ENCODE measurements at regions not wholly inside any gene's neighbourhood (a gene's known extent, or its start where the extent isn't known, plus 50 kb on each side); places are given as distances from the start of the nearest gene placed in this dataset.

DNA sequence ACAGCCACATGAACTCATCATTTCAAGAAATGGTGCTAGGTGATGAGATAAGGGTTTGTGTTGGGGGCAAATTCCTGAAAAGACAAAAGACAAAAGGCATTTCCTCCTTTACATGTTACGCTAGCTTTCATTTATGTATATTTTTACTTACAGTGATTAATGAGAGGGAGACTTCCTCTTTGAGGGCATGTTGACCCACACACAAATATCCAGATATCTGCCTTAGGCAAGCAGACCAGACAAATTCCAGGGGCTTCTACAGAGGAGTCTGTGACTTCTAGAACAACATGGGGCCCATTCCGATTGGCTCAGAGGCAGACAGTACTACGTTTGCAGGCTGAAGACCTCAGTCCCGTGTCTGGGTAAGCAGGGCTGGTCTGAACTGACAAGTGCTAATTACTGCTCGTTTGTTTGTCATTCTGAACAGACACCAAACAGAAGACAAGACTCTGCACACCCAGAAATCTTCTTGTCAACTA, 74.8 kb upstream of the ST6GAL2 start:
- Histone ChIP-seq H3K56ac (ENCODE audit: insufficient read length, low read depth, low read length) (no peak overlapping the region), H3K23me2 (ENCODE audit: insufficient read length, low read depth, low read length, poor library complexity, severe bottlenecking) (no peaks in the 10 kb centered on the region), H3K79me1 (ENCODE audit: insufficient read depth, low read depth, low read length, poor library complexity, severe bottlenecking) (no peaks in the 10 kb centered on the region), H4K8ac (replicated peaks; ENCODE audit: insufficient read length, low read depth, low read length) (no peak overlapping the region), H2BK15ac (ENCODE audit: low read depth, low read length) (no peak overlapping the region), H4K5ac (ENCODE audit: insufficient read length, low read depth, low read length) (no peak overlapping the region), H3K4me1 (ENCODE audit: insufficient read depth, low read length) (no peaks in the 10 kb centered on the region), H3K23ac (ENCODE audit: insufficient read length, low read depth, low read length) (no peak overlapping the region), H2AFZ (ENCODE audit: low read length) (no peak overlapping the region), H3K9ac (ENCODE audit: extremely low read depth, insufficient read length, low read length) (no peak overlapping the region), H3K79me2 (ENCODE audit: insufficient read depth, low read length) (no peaks in the 10 kb centered on the region), H2BK5ac (ENCODE audit: insufficient read length, low read length) (no peak overlapping the region), H2BK20ac (ENCODE audit: low read depth, low read length, poor library complexity, severe bottlenecking) (no peak overlapping the region), H2BK12ac (ENCODE audit: insufficient read length, low read depth, low read length) (no peak overlapping the region), H3T11ph (ENCODE audit: low read length) (no peak overlapping the region), H4K91ac (ENCODE audit: insufficient read length, low read depth, low read length) (no peak overlapping the region), H2AK5ac (ENCODE audit: insufficient read length, low read length) (no peak overlapping the region), H3K18ac (ENCODE audit: insufficient read length, low read depth, low read length) (no peak overlapping the region), H3K14ac (ENCODE audit: insufficient read depth, low read length) (no peak overlapping the region), H2BK120ac (ENCODE audit: low read depth, low read length, poor library complexity, severe bottlenecking) (no peak overlapping the region), H4K20me1 (ENCODE audit: control insufficient read depth, insufficient read depth, insufficient read length) (no peaks in the 10 kb centered on the region), H3K27ac (ENCODE audit: insufficient read length, low read depth, low read length) (no peak overlapping the region), H3K9me3 (ENCODE audit: control insufficient read depth, low read depth, low read length) (no peaks in the 10 kb centered on the region), H3K4ac (ENCODE audit: low read depth, low read length) (no peak overlapping the region), H3K4me2 (ENCODE audit: insufficient read depth, insufficient read length, low read length) (no peak overlapping the region), H3K27me3 (ENCODE audit: insufficient read depth, low read length) (no peaks in the 10 kb centered on the region)
- WGBS (ENCODE audit: extremely low coverage, insufficient read length, low lambda C conversion rate): no CpG with 5 or more reads among the region's 5 CpGs
- no peaks in the 10 kb centered on the region for H3K9me3 Mint-ChIP-seq
- no peak for DNase-seq
- 0 out of 7 replicates have a peak overlapping the region, but pooled peaks of 1 of the 3 experiments have one; percentile 70 for H3K27ac Mint-ChIP-seq
- H3K27me3 Mint-ChIP-seq (ENCODE audit: low read depth): no peaks in the 10 kb centered on the region; the same call in 1 of the 2 replicates
- no peaks in the 10 kb centered on the region for H3K36me3 Mint-ChIP-seq (ENCODE audit: insufficient read depth in 1 of 3, low read depth in 3 of 3)
- H3K4me1 Mint-ChIP-seq: peaks cover 0 to 11% of the 10 kb centered on the region in 2 experiments; a peak in 2 of 4 replicates
- no peak overlapping the region for H3K4me3 Mint-ChIP-seq
- TF ChIP-seq, protein P1, sequence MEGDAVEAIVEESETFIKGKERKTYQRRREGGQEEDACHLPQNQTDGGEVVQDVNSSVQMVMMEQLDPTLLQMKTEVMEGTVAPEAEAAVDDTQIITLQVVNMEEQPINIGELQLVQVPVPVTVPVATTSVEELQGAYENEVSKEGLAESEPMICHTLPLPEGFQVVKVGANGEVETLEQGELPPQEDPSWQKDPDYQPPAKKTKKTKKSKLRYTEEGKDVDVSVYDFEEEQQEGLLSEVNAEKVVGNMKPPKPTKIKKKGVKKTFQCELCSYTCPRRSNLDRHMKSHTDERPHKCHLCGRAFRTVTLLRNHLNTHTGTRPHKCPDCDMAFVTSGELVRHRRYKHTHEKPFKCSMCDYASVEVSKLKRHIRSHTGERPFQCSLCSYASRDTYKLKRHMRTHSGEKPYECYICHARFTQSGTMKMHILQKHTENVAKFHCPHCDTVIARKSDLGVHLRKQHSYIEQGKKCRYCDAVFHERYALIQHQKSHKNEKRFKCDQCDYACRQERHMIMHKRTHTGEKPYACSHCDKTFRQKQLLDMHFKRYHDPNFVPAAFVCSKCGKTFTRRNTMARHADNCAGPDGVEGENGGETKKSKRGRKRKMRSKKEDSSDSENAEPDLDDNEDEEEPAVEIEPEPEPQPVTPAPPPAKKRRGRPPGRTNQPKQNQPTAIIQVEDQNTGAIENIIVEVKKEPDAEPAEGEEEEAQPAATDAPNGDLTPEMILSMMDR (conservative IDR thresholded peaks at IDR 0.05): no peak

All from H9 (cell line).